ENCODE measurements at regions not wholly inside any gene's neighbourhood (a gene's known extent, or its start where the extent isn't known, plus 50 kb on each side); places are given as distances from the start of the nearest gene placed in this dataset.

- TF ChIP-seq, protein P1, sequence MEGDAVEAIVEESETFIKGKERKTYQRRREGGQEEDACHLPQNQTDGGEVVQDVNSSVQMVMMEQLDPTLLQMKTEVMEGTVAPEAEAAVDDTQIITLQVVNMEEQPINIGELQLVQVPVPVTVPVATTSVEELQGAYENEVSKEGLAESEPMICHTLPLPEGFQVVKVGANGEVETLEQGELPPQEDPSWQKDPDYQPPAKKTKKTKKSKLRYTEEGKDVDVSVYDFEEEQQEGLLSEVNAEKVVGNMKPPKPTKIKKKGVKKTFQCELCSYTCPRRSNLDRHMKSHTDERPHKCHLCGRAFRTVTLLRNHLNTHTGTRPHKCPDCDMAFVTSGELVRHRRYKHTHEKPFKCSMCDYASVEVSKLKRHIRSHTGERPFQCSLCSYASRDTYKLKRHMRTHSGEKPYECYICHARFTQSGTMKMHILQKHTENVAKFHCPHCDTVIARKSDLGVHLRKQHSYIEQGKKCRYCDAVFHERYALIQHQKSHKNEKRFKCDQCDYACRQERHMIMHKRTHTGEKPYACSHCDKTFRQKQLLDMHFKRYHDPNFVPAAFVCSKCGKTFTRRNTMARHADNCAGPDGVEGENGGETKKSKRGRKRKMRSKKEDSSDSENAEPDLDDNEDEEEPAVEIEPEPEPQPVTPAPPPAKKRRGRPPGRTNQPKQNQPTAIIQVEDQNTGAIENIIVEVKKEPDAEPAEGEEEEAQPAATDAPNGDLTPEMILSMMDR (IDR thresholded peaks at IDR 0.05; ENCODE audit: low read length): no peak
- no peak for TF ChIP-seq EZH2 (optimal IDR thresholded peaks at IDR 0.05; ENCODE audit: low read depth, low read length)
Observed at GRCh38 chr6:113202852-113203714, 654.1 kb upstream of the MARCKS start.

All from MM.1S (cell line).